Right kidney (tissue), 1 donor: ENCODE measurements at regions not wholly inside any gene's neighbourhood (a gene's known extent, or its start where the extent isn't known, plus 50 kb on each side); places are given as distances from the start of the nearest gene placed in this dataset.
"Not testable (repeated sequence)": the region's sequence is repeated elsewhere in the genome, so short reads cannot be mapped to it uniquely, and the experiment has no call there.

Experiments
- DNase-seq: peaks from one replicate; pipeline ENCODE4 v3.0.0-alpha.2; 2016

GRCh38 chr3:182139627-182140357 lies 428.1 kb downstream of the SOX2 start:
- no peak for DNase-seq

DNA sequence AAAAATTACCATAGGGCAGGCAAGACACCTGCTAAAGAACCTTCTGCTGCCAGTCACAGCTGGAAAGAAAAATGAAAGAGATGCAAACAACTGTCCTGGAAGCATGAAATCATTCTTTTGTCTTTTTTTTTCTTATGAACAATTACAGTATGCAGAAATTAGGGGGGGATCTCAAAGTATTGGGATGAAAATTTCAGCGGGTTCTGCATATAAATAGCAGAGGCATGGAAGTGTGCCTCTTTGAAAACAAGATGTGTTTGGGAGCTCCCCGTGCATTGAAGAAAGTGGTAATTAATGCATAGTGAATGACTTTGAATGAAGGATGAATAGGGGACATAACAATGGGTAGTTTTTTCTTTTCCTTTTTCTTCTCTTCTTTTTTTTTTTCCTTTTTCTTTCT lies 431.2 kb downstream of the SOX2 start:
- DNase-seq = no peak

DNA sequence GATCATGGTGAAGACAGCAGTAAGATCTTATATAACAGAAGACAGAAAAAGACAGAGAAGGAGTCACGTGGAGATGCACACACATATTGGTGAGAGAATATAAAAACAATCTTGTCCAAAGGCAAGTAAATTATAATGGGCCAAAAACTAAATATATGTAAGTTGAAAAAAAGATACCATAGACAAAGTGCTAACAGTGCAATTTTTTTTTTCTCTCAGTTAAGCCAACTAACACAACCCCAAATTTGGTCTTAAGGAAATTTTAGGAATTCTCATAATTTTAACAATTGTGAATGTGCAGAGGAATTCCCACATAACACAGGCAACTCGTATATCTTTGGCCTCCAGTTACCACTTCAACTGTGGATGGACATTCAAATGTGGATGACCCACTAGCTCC lies 432.2 kb downstream of the SOX2 start:
- no peak for DNase-seq

DNA sequence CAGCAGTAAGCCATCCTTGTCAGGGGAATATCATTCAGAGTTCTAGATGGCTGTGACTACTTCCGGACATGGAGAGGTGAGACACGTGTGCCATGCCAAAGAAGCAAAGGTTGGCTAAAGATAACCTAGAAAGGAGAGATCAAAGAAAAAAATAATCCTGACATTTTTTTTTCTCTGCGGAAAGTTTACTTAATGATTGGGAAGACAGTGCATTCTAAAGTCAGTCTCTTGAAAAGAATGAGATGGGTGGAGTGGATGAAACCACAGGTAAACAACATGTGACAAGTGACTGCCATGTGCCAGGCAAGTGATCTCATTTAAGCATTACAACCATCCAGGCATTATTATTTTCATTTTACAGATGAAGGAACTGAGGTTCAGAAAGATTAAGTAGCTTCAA lies 436.6 kb downstream of the SOX2 start:
- DNase-seq = no peak

GRCh38 chr3:182149594-182149993 lies 437.9 kb downstream of the SOX2 start:
- DNase-seq = no peak

DNA sequence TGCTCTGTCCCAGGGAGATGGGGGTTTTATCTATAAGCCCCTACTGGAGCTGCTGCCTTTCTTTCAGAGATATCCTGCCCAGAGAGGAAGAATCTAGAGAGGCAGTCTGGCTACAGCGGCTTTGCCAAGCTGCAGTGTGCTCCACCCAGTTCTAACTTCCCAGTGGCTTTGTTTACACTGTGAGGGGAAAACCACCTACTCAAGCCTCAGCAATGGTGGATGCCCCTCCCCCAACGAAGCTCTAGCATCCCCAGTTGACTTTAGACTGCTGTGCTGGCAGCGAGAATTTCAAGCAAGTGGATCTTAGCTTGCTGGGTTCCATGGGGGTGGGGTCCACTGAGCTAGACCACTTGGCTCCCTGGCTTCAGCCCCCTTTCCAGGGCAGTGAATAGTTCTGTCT lies 444.6 kb downstream of the SOX2 start:
- DNase-seq = not testable (repeated sequence)

GRCh38 chr3:182165234-182165633 lies 453.5 kb downstream of the SOX2 start:
- DNase-seq = no peak

DNA sequence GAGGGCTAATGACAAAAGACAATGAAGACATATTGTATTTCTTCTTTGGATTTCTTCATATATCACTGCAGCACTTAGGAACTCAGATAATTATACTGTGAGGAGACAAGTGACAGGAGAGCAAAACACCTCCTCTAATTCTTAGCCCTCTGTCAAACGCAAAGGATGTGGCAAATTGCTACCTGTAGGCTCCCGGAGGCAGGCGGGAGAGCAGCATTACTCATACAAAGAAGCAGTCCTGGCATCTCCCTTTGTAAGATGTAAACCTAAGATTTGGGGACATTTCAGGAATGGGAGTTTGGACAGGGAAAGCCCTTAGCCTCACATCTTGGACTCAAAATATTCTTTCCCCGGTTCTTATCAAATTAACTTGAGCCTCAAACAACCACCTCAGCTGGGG lies 460.8 kb downstream of the SOX2 start:
- no peak for DNase-seq

DNA sequence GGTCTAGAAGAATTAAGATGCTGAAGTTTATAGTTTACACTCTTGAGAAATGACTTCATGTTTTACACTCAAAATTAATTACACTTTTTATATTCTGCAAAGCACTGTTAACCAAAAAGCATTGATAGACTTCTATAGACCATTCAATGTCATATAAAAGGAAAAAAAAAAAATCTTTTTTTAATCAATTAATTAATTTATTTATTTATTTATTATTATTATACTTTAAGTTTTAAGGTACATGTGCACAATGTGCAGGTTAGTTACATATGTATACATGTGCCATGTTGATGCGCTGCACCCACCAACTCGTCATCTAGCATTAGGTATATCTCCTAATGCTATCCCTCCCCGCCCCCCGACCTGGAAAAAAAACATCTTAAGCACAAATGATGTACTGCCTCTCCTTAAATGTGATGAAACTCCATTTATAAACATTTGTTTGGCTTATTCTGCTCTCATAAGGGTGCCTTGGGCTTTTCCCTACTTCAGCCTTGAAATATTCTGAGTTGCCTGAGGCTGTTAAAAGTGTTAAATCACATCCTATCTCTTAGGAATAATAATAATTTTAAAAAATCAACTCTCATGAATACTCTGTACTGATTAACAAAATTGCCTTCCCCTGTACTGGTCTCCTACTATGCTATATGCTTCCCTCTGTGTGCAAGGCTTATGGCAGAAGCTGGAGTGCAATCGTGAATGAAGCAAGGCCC lies 466.9 kb downstream of the SOX2 start:
- no peak for DNase-seq

GRCh38 chr3:182179631-182180030 lies 467.9 kb downstream of the SOX2 start:
- DNase-seq = no peak

DNA sequence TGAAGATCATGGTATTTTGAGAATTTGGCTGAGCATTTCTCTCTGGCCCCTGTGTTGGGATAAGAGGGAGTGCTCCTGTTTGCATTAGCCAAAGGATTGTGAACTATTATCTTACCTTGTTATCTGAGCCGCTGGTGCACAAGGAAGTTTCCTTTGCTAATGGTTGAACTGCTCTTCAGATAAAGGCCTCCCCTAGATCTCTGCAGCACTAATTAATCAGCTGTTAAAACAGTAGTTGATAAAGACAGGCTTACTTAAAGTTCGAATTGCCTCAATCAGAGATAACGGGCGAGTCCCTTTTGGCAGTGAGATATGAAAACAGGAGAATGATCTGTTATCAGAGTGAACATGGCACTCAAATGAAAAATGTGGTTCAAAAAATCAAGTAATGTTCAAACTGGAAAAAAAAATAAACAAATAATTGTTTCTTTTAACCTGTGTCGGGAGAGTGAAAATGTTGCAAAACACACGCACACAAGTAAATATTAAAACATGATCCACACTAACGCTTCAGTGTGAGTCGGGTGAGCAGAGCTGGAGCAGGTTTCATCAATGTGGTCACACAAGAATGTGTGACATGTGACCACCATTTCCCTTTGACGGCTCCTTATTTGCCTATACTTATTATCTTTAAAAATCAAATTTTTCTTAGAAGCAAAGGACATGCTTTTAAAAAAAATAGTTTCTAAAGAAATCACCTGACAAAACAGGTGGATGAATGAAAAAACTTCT lies 469.1 kb downstream of the SOX2 start:
- no peak for DNase-seq

GRCh38 chr3:182182531-182182968 lies 470.8 kb downstream of the SOX2 start:
- no peak for DNase-seq

- no peak for DNase-seq
Measured at GRCh38 chr3:182183716-182184430, 472.1 kb downstream of the SOX2 start.

DNA sequence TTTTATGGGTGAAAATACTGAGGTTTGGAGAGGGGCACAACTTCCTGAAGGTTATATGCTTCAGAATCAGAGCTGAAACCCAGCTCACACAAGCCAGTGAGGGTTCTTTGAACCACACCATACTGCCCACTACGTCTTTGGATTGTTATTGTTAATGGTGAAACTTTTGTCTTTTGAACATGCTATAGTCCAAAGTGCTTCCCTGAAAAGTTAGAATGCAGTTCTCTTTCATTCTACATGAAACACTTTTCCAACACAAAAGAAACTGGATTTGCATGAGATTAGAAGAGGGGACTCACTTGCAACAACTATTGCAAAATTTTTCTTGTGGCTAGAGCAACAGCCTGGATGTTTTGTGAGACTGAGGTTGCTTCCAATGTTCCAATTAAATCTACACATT lies 473.6 kb downstream of the SOX2 start:
- no peak for DNase-seq

DNA sequence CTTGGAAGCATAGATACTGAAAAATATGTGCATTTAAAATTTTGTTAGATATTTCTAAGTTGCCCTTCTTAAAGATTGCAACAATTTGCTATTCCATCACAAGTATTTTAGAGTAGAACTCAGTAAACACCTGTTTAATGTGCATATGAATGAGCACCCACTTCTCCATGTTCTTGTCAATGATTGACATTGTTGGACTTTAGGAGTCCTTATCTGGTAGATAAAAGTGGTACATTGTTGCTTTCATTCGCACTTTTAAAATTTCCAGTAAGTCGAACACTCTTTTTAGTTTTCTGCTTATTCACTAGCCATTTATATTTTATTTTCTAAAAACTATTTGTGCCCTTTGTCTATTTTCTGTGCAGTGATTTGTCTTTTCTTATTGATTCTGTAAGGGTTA lies 478.3 kb downstream of the SOX2 start:
- DNase-seq = no peak

DNA sequence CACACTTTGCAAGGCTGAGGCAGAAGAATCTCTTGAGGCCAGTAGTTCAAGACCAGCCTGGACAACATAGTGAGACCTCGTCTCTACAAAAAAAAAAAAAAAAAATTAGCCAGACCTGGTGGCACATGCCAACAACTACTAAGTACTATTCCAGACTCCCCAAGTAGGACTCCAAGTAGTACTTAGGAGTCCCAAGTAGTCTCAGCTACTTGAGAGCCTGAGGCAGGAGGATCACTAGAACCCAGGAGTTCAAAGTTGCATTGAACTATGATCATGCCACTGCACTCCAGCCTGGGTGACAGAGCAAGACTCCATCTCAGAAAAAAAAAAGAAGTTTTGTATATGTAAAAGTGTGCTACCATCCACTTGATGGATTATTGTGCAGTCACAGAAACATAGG lies 486.6 kb downstream of the SOX2 start:
- no peak for DNase-seq

DNA sequence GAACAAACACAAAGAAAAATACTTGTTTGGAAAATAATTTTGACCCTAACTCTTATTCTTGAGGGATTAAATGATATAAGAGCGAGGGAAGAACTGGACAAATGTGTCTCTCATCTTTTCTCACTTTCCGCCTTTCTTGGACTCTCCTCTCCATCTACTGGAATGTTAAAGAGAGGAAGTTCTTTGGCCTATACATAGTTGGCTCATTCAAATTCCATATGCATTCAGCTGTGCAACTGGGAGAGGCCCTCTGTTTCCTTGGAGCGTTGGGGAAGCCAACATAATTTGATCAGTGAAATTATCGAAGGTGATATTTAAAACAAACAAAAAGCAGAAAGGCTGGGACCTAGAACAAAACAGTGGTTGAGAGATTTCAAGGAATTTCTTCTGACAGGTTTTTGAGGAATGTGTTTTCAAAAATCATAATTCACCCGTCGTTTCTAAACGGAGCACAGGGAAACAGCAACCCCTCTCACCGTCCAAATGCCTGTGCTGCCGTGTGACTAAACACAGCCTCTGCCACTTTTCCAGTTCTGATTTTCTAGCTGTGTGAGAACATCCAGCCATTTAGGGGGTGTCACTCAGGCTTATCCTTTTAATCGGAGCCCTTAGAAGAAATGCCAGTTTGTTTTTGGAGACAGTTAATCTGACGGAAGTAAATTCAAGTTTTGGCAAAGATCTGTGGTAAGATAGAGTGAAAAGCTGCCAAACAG lies 489.9 kb downstream of the SOX2 start:
- no peak for DNase-seq

- DNase-seq = no peak
Measured at GRCh38 chr3:182212479-182213076, 500.9 kb downstream of the SOX2 start.

DNA sequence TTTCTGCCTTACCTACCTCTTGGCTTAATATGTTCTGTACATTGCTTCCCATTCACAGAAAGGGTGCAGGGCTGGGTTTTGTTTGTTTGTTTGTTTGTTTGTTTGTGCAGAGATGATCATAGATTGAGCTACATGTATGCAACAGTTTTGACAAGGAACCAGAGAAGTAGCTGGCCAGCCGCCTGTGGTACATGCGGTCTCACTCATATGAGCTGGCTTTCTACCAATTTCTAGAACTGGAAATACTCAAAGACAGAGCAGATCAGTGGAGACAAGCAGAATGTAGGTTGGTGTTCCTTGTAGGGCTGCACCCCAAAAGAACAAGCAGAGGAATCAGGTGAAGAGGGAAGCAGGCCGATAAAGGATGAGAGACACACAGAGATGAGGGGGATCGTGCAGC lies 502.7 kb downstream of the SOX2 start:
- DNase-seq = no peak

DNA sequence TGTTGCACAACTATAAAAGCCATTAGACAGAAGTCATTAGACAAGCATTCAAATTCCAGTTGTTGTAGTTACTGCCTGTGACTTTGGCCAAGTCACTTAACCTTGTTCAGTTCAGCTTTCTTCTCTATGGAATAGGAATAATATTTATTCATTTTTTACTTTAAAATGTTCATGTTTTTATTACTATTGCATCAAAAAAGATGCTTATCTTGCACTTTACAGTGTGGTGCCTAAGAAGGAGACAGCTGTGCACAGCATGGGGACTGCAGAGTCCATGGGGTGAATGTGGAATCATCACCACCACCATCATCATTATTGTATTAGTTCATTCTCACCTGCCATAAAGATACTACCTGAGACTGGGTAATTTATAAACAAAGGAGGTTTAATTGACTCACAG lies 504.2 kb downstream of the SOX2 start:
- no peak for DNase-seq

DNA sequence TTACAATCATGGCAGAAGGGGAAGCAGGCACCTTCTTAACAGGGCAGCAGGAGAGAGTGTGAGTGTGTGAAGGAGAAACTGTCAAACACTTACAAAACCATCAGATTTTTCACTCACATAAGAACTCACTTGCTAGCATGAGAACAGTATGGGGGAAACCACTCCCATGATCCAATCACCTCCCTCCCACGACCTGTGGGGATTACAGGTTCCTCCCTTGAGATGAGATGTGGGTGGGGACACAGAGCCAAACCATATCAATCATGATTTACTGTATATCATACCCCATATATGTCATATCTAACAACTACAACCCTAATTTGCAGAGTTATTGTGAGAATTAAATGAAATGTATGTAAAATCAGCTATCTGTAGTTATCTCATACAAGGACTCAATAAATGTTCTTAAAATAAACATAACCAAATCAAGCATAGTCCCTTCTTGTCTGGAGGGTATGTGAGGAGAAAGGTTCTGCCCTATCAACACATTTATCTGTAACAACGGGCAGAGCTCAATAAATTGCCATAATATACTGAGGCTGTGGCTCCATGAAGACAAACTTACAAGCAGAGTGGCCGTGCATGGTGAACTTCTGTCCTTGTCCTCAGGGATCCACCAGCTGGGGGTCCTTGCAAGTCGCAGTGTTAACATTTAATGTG lies 504.7 kb downstream of the SOX2 start:
- no peak for DNase-seq
